ENCODE measurements at regions not wholly inside any gene's neighbourhood (a gene's known extent, or its start where the extent isn't known, plus 50 kb on each side); places are given as distances from the start of the nearest gene placed in this dataset.
"Not testable (repeated sequence)": the region's sequence is repeated elsewhere in the genome, so short reads cannot be mapped to it uniquely, and the experiment has no call there.

DNA sequence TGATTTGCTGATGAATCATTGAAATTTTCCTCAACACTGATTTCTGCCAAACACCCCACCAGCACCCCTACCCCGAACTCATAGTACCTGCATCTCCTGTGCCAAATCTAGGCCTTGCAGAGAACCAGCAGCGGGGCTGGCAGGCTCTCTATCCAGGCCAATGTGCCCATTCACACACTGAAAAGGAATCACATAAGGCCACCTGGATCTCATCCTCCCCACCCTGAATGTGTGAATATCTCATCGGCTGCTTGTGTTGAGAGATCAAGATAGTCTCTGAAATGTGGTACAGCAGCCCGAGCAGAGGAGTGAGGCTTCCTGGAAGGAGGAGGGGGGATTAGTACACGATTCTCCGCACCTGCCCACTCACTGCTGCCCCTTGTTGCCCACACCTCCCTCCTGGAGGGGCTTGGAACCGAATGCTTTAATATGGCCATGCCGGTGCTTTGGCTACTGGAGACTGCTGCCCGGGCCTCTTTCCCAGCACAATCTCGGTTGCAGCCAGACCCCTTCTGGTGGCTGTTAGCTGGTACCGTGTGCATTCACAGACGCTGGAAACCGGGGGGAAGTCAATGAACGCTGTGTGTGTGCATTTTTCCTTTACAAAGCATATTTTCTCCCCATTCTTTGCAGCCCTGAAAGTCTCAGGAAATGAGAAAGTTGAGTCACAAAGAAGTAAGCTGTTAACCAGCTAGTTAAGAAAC is 619.5 kb downstream of the MATN1 start:
- Mint-ChIP-seq H3K4me3 (no peak overlapping the region), H3K36me3 (ENCODE audit: low read depth) (no peaks in the 10 kb centered on the region), H3K27ac (no peak overlapping the region), H3K9me3 (no peaks in the 10 kb centered on the region), H3K27me3 (ENCODE audit: low read depth) (no peaks in the 10 kb centered on the region), H3K4me1 (ENCODE audit: low read depth) (no peaks in the 10 kb centered on the region)
- no peak for DNase-seq (ENCODE audit: low spot score)

DNA sequence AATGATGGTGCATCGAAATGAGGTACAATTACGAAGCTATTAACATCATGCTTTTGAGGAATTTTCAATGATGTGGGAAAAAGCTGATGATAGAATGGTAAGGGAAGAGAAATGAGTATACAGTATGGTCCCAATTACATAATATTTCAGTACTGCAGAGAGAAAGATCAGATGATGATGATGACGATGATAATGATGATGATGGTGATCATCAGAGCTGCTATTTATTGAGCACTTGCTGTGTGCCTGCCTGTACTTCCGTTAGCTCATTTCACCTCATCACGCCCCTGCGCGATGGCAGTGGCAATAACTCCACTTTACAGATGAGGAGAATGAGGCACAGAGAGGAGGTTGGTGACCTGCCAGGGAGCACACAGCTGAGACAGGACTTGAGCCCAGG is 620.8 kb downstream of the MATN1 start:
- no peaks in the 10 kb centered on the region for H3K36me3 Mint-ChIP-seq (ENCODE audit: low read depth)
- DNase-seq (ENCODE audit: low spot score): no peak
- no peak overlapping the region for H3K27ac Mint-ChIP-seq
- no peaks in the 10 kb centered on the region for H3K9me3 Mint-ChIP-seq
- no peak overlapping the region for H3K4me3 Mint-ChIP-seq
- no peaks in the 10 kb centered on the region for H3K27me3 Mint-ChIP-seq (ENCODE audit: low read depth)
- H3K4me1 Mint-ChIP-seq (ENCODE audit: low read depth): no peaks in the 10 kb centered on the region

- no peaks in the 10 kb centered on the region for H3K4me1 Mint-ChIP-seq (ENCODE audit: low read depth)
- DNase-seq (ENCODE audit: low spot score): no peak
- no peaks in the 10 kb centered on the region for H3K9me3 Mint-ChIP-seq
- H3K27me3 Mint-ChIP-seq (ENCODE audit: low read depth): no peaks in the 10 kb centered on the region
- H3K36me3 Mint-ChIP-seq (ENCODE audit: low read depth): no peaks in the 10 kb centered on the region
- no peak overlapping the region for H3K27ac Mint-ChIP-seq
- H3K4me3 Mint-ChIP-seq: no peak overlapping the region
Observed at GRCh38 chr1:30101487-30102227, 621.7 kb downstream of the MATN1 start.

DNA sequence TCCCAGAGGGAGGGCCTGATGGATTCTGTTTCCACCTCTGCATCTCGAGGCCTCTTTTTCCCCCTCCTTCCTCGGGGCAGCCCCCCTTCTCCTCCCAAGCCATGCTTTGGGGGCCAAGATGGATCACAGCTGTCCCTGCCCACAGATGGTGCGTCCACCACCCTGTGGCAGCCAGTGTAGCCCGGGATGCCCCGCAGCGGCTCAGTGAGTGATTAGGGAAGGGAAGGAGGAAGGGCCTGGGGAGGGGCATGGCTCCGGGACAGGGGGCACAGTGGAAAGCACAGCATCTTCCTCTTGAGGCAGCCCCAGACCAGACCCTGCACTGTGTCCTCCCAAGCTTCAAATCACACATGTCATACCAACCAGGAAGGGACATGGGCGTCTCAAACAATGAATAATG is 622.4 kb downstream of the MATN1 start:
- no peak overlapping the region for H3K4me3 Mint-ChIP-seq
- DNase-seq (ENCODE audit: low spot score): no peak
- H3K36me3 Mint-ChIP-seq (ENCODE audit: low read depth): no peaks in the 10 kb centered on the region
- H3K9me3 Mint-ChIP-seq: no peaks in the 10 kb centered on the region
- H3K4me1 Mint-ChIP-seq (ENCODE audit: low read depth): no peaks in the 10 kb centered on the region
- no peak overlapping the region for H3K27ac Mint-ChIP-seq
- H3K27me3 Mint-ChIP-seq (ENCODE audit: low read depth): no peaks in the 10 kb centered on the region

DNA sequence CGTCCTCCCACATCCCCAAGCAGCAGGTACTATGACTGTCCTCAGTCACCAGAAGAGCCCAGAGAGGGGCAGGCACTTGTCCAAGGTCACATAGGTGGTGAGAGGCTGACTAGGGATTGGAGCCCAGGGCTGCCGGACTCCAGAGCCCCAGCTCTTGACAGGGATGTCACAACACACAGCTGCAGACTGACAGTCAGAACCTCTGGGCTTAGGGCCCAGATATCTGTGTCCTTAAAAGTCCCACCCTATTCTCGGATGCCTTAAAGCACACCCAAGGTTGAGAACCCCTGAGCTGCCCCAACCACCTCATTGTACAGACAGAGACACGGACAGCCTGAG is 622.9 kb downstream of the MATN1 start:
- Mint-ChIP-seq H3K27ac (no peak overlapping the region), H3K4me3 (no peak overlapping the region), H3K9me3 (no peaks in the 10 kb centered on the region), H3K4me1 (ENCODE audit: low read depth) (no peaks in the 10 kb centered on the region), H3K36me3 (ENCODE audit: low read depth) (no peaks in the 10 kb centered on the region), H3K27me3 (ENCODE audit: low read depth) (no peaks in the 10 kb centered on the region)
- no peak for DNase-seq (ENCODE audit: low spot score)

DNA sequence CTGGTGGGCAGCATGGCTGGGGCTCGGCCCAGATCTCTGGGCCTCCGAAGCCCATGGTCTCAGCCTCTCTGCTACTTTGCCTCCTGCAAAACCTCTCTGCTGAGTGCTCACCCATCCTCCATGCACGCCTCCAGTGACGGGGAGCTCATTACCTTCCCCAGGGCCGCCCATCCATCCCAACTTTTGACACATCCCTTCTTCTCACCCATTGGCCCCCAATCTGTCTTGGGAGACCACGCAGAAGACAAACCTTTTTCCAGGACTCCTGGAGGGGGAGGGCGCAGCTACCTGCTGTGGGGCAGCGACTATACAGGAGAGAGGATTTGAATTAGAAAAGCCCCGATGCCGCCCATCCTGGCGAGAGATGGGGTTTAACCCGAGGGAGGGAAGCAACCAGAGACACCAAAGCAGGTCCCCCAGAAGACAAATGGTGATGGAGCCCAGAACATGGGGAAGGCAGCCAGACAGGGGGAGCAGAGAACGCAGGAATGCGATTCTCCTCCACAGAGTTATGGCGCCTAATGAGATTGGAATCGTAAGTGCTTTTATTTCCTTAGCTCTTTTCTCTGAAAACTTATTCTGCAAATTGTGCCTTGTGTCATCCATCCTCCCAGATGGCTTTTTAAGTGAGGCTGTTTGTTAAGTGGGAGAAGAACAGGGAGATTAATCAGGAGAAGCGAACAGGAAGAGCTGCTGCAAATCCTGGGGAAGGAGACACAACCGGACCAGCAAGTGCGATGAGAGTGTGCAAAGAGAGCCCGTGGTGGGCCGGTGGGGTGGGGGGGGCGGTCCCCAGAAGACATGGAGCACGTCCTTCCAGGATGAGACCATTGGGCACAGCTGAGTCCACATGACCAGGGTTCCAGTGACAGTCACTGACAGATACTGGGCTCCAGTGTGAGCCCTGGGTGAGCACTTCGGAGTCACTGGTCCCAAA is 623.5 kb downstream of the MATN1 start:
- no peaks in the 10 kb centered on the region for H3K9me3 Mint-ChIP-seq
- no peaks in the 10 kb centered on the region for H3K4me1 Mint-ChIP-seq (ENCODE audit: low read depth)
- no peak for DNase-seq (ENCODE audit: low spot score)
- no peaks in the 10 kb centered on the region for H3K27me3 Mint-ChIP-seq (ENCODE audit: low read depth)
- no peak overlapping the region for H3K27ac Mint-ChIP-seq
- H3K36me3 Mint-ChIP-seq (ENCODE audit: low read depth): no peaks in the 10 kb centered on the region
- H3K4me3 Mint-ChIP-seq: no peak overlapping the region

- H3K4me3 Mint-ChIP-seq; H3K36me3 Mint-ChIP-seq (ENCODE audit: low read depth); H3K9me3 Mint-ChIP-seq; H3K27ac Mint-ChIP-seq; H3K27me3 Mint-ChIP-seq (ENCODE audit: low read depth); DNase-seq (ENCODE audit: low spot score); H3K4me1 Mint-ChIP-seq (ENCODE audit: low read depth): not testable (repeated sequence)
Observed at GRCh38 chr1:30097851-30098250, 625.5 kb downstream of the MATN1 start.

DNA sequence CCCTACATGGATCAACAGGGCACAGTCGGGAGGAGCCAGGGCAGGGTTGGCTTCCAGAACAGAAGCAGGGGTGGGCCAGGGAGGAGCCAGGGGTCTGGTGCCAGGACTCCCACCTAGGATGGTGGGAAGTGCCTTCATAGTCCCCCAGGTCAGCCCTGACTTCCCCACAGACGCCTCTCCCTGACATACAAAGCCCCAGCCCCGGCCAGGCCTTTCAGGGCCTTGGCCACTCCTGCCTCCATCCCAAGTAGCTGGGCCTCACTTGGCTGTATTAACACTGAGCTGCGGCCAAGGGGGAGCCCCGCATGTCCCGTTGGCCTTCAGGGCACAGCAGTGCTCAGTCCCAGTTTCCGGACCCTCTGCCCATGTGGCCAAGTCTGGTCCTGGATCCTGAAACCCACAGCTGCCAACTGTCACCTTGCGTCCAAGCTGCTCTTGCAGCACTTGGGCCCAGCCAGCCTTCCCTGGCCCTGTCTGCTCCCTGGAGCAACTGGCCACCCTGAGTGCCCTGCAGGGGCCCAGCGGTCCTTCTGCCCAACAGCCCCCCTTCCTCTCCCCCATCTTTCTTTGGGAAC is 627.8 kb downstream of the MATN1 start:
- no peak overlapping the region for H3K27ac Mint-ChIP-seq
- DNase-seq (ENCODE audit: low spot score): no peak
- no peak overlapping the region for H3K4me3 Mint-ChIP-seq
- no peaks in the 10 kb centered on the region for H3K27me3 Mint-ChIP-seq (ENCODE audit: low read depth)
- H3K36me3 Mint-ChIP-seq (ENCODE audit: low read depth): no peaks in the 10 kb centered on the region
- H3K4me1 Mint-ChIP-seq (ENCODE audit: low read depth): no peaks in the 10 kb centered on the region
- H3K9me3 Mint-ChIP-seq: peaks cover 27% of the 10 kb centered on the region

DNA sequence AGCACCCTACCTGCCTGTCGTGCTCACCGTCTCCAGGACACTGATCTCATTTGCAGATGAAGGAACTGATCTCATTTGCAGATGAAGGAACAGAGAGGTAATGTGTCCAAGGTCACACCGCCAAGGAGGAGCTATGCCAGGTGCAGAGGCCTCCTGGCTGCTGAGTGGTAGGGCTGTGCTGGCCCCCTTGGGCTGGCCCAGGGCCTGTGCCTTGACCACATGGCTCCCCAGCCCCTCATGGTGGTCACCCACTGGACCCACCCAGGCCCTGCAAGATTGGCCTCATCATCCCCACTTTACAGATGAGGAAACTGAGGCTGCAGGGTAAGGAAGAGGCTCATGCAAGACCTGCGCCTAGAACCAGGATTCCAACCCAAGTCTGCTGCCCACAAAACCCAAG is 628.3 kb downstream of the MATN1 start:
- Mint-ChIP-seq H3K9me3 (peaks cover 27% of the 10 kb centered on the region), H3K36me3 (ENCODE audit: low read depth) (no peaks in the 10 kb centered on the region), H3K4me3 (no peak overlapping the region), H3K4me1 (ENCODE audit: low read depth) (no peaks in the 10 kb centered on the region), H3K27ac (no peak overlapping the region), H3K27me3 (ENCODE audit: low read depth) (no peaks in the 10 kb centered on the region)
- DNase-seq (ENCODE audit: low spot score): no peak

- Mint-ChIP-seq H3K27me3 (ENCODE audit: low read depth) (no peaks in the 10 kb centered on the region), H3K4me1 (ENCODE audit: low read depth) (no peaks in the 10 kb centered on the region), H3K27ac (no peak overlapping the region), H3K4me3 (no peak overlapping the region), H3K36me3 (ENCODE audit: low read depth) (no peaks in the 10 kb centered on the region), H3K9me3 (peaks cover 27% of the 10 kb centered on the region)
- no peak for DNase-seq (ENCODE audit: low spot score)
Observed at GRCh38 chr1:30092051-30092858, 631.1 kb downstream of the MATN1 start.

- no peaks in the 10 kb centered on the region for H3K4me1 Mint-ChIP-seq (ENCODE audit: low read depth)
- no peaks in the 10 kb centered on the region for H3K27me3 Mint-ChIP-seq (ENCODE audit: low read depth)
- H3K9me3 Mint-ChIP-seq: peaks cover 27% of the 10 kb centered on the region
- H3K36me3 Mint-ChIP-seq (ENCODE audit: low read depth): no peaks in the 10 kb centered on the region
- no peak for DNase-seq (ENCODE audit: low spot score)
- no peak overlapping the region for H3K4me3 Mint-ChIP-seq
- no peak overlapping the region for H3K27ac Mint-ChIP-seq
Observed at GRCh38 chr1:30090162-30090820, 633.1 kb downstream of the MATN1 start.

DNA sequence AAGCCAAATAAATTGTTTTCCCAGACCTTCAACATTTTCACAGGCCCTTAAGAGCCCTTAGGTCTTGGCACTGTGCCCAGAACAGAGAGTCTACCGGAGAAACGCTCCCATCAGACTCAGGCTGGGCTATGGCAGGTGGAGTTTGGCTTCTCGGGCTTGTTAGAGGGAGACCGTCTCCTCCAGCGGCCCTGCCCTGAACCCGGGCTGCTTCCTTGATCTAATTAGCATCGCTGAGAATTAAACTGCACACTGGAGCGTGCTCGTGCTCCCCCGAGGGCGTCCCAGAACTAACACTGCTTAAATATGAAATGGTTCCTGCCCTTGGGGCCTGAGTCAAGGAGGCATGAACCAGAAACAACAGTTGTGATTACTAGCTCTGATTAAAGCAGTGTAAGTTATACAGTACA is 634.4 kb downstream of the MATN1 start:
- Mint-ChIP-seq H3K27me3 (ENCODE audit: low read depth) (no peaks in the 10 kb centered on the region), H3K36me3 (ENCODE audit: low read depth) (no peaks in the 10 kb centered on the region), H3K4me1 (ENCODE audit: low read depth) (no peaks in the 10 kb centered on the region), H3K9me3 (peaks cover 27% of the 10 kb centered on the region), H3K27ac (no peak overlapping the region), H3K4me3 (no peak overlapping the region)
- no peak for DNase-seq (ENCODE audit: low spot score)

DNA sequence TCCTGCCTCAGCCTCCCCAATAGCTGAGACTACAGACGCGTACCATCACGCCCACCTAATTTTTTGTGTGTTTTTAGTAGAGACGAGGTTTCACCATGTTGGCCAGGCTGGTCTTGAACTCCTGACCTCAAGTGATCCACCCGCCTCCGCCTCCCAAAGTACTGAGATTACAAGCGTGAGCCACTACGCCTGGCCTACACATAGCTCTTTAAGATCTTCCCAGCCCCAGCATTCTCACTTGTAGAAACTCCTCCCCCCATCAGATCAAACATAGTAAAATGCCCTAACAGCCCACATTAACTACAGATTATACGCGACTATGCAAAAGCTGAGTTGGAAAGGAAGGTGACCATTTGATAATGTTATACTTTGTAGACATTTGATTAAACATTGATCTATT is 634.8 kb downstream of the MATN1 start:
- Mint-ChIP-seq H3K9me3 (peaks cover 26% of the 10 kb centered on the region), H3K27ac (no peak overlapping the region), H3K4me3 (no peak overlapping the region), H3K4me1 (ENCODE audit: low read depth) (no peaks in the 10 kb centered on the region), H3K36me3 (ENCODE audit: low read depth) (no peaks in the 10 kb centered on the region), H3K27me3 (ENCODE audit: low read depth) (no peaks in the 10 kb centered on the region)
- DNase-seq (ENCODE audit: low spot score): no peak
